ENCODE measurements at regions not wholly inside any gene's neighbourhood (a gene's known extent, or its start where the extent isn't known, plus 50 kb on each side); places are given as distances from the start of the nearest gene placed in this dataset.
"Not testable (repeated sequence)": the region's sequence is repeated elsewhere in the genome, so short reads cannot be mapped to it uniquely, and the experiment has no call there.

- TF ChIP-seq, protein P1, sequence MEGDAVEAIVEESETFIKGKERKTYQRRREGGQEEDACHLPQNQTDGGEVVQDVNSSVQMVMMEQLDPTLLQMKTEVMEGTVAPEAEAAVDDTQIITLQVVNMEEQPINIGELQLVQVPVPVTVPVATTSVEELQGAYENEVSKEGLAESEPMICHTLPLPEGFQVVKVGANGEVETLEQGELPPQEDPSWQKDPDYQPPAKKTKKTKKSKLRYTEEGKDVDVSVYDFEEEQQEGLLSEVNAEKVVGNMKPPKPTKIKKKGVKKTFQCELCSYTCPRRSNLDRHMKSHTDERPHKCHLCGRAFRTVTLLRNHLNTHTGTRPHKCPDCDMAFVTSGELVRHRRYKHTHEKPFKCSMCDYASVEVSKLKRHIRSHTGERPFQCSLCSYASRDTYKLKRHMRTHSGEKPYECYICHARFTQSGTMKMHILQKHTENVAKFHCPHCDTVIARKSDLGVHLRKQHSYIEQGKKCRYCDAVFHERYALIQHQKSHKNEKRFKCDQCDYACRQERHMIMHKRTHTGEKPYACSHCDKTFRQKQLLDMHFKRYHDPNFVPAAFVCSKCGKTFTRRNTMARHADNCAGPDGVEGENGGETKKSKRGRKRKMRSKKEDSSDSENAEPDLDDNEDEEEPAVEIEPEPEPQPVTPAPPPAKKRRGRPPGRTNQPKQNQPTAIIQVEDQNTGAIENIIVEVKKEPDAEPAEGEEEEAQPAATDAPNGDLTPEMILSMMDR (IDR thresholded peaks at IDR 0.05; ENCODE audit: borderline replicate concordance, insufficient read depth, low read depth, low read length): no peak
- H3K4me3 ChIP-seq (ENCODE audit: low read depth, low read length): no peak overlapping the region
Observed at GRCh38 chr22:34608540-34609115, 457.3 kb upstream of the ISX start.

DNA sequence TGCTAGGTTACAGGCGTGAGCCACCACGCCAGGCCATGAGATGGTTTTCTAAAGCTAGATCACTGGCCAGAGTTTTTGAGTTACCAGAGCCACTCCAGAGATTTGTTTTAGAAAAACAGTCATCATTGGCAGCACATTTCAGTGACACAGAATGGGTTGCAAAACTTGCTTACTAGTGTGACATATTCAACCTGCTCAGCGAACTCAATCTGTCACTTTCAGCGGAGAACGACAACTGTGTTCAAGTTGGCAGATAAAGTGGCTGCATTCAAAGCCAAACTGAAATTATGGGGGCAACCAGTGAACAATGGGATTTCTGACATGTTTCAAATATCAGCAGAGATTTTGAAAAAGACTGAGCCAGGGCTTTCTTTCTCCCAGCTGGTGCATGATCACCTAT is 456.3 kb upstream of the ISX start:
- no peak overlapping the region for H3K4me3 ChIP-seq (ENCODE audit: low read depth, low read length)
- TF ChIP-seq, protein P1 (IDR thresholded peaks at IDR 0.05; ENCODE audit: borderline replicate concordance, insufficient read depth, low read depth, low read length): no peak

- no peak overlapping the region for H3K4me3 ChIP-seq (ENCODE audit: low read depth, low read length)
- TF ChIP-seq, protein P1 (IDR thresholded peaks at IDR 0.05; ENCODE audit: borderline replicate concordance, insufficient read depth, low read depth, low read length): no peak
Observed at GRCh38 chr22:34620161-34620560, 445.8 kb upstream of the ISX start.

- no peak overlapping the region for H3K4me3 ChIP-seq (ENCODE audit: low read depth, low read length)
- TF ChIP-seq, protein P1 (IDR thresholded peaks at IDR 0.05; ENCODE audit: borderline replicate concordance, insufficient read depth, low read depth, low read length): no peak
Observed at GRCh38 chr22:34620832-34621231, 445.1 kb upstream of the ISX start.

GRCh38 chr22:34622602-34623001 is 443.4 kb upstream of the ISX start:
- H3K4me3 ChIP-seq (ENCODE audit: low read depth, low read length): no peak overlapping the region
- TF ChIP-seq, protein P1 (IDR thresholded peaks at IDR 0.05; ENCODE audit: borderline replicate concordance, insufficient read depth, low read depth, low read length): no peak

- TF ChIP-seq, protein P1 (IDR thresholded peaks at IDR 0.05; ENCODE audit: borderline replicate concordance, insufficient read depth, low read depth, low read length): no peak
Observed at GRCh38 chr22:34623580-34623979, 442.4 kb upstream of the ISX start.

DNA sequence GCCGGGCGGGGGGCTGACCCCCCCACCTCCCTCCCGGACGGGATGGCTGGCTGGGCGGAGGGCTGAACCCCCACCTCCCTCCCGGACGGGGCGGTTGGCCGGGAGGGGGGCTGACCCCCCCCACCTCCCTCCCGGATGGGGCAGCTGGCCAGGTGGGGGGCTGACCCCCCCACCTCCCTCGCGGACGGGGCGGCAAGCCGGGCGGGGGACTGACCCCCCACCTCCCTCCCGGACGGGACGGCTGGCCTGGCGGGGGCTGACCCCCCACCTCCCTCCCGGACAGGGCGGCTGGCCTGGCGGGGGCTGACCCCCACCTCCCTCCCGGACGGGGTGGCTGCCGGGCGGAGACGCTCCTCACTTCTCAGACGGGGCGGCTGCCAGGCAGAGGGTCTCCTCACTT is 440.1 kb upstream of the ISX start:
- H3K4me3 ChIP-seq (ENCODE audit: low read depth, low read length): not testable (repeated sequence)

More at GRCh38 chr22:34623580-34623979, 442.4 kb upstream of the ISX start:
- no peak overlapping the region for H3K4me3 ChIP-seq (ENCODE audit: low read depth, low read length)

DNA sequence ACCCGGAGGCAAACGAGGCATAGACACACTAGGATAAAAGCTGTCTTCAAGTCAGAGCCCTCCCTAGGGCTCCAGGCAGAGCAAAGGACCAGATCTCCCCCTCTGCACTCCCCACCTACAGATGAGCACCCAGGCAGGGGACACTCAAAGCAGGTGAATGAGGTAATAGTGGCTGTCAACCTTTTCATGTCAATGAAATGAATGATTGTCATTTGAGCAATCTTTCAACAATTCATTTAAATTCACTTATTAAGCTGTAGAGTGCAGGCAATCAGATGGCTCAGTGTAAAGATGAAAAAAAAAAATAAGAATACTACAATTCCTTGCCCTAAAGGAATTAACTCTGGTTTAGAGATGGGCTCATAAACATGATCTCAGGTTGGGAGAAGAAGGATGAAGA is 427.8 kb upstream of the ISX start:
- no peak overlapping the region for H3K4me3 ChIP-seq (ENCODE audit: low read depth, low read length)
- TF ChIP-seq, protein P1 (IDR thresholded peaks at IDR 0.05; ENCODE audit: borderline replicate concordance, insufficient read depth, low read depth, low read length): no peak

Data from GM12875 (cell line).